ENCODE measurements at regions not wholly inside any gene's neighbourhood (a gene's known extent, or its start where the extent isn't known, plus 50 kb on each side); places are given as distances from the start of the nearest gene placed in this dataset.

DNA sequence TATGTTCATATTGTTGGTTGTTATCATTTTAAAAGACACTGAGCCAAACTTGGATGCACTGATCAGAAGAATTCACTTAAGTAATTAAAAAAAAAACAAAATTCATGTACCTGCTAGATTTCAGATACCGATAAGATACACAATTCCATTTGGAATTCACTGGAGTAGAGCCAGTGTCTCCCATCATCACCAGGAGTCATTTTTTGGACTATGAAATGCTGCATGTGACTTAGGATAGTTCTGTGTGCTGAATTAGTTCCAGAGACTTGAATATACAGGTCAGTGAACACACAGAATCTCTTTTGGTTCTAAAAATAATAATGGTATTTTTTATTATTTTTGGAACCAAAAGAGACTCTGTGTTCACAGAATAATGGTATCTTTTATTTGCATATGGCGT is 482.6 kb upstream of the PIK3R1 start:
- FAIRE-seq, result no peak
- TF ChIP-seq RNF2 (IDR thresholded peaks at IDR 0.05; ENCODE audit: borderline replicate concordance, low read depth) (no peak), FOSL2 (IDR thresholded peaks at IDR 0.05) (no peak), FOSL2 (CRISPR knock-in tag; IDR thresholded peaks at IDR 0.05) (no peak), HDAC2 (IDR thresholded peaks at IDR 0.05) (no peak), FOXS1 (CRISPR knock-in tag; IDR thresholded peaks at IDR 0.05) (no peak), EHMT2 (IDR thresholded peaks at IDR 0.05; ENCODE audit: low read depth) (no peak), CHD2 (IDR thresholded peaks at IDR 0.05; ENCODE audit: low read length, partially characterized antibody) (no peak), RARB (CRISPR knock-in tag; IDR thresholded peaks at IDR 0.05) (no peak), ESRRA (IDR thresholded peaks at IDR 0.05; ENCODE audit: borderline replicate concordance, low read length) (no peak), EP300 (IDR thresholded peaks at IDR 0.05) (no peak), POLR2AphosphoS2 (conservative IDR thresholded peaks at IDR 0.05; ENCODE audit: low read length) (no peak), CEBPB (IDR thresholded peaks at IDR 0.05) (no peak), KDM5A (IDR thresholded peaks at IDR 0.05) (no peak), CBX8 (IDR thresholded peaks at IDR 0.05) (no peak)
- TF ChIP-seq, protein P1, sequence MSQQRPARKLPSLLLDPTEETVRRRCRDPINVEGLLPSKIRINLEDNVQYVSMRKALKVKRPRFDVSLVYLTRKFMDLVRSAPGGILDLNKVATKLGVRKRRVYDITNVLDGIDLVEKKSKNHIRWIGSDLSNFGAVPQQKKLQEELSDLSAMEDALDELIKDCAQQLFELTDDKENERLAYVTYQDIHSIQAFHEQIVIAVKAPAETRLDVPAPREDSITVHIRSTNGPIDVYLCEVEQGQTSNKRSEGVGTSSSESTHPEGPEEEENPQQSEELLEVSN (IDR thresholded peaks at IDR 0.05; ENCODE audit: borderline replicate concordance, low read depth), result no peak
- TF ChIP-seq, protein P2, sequence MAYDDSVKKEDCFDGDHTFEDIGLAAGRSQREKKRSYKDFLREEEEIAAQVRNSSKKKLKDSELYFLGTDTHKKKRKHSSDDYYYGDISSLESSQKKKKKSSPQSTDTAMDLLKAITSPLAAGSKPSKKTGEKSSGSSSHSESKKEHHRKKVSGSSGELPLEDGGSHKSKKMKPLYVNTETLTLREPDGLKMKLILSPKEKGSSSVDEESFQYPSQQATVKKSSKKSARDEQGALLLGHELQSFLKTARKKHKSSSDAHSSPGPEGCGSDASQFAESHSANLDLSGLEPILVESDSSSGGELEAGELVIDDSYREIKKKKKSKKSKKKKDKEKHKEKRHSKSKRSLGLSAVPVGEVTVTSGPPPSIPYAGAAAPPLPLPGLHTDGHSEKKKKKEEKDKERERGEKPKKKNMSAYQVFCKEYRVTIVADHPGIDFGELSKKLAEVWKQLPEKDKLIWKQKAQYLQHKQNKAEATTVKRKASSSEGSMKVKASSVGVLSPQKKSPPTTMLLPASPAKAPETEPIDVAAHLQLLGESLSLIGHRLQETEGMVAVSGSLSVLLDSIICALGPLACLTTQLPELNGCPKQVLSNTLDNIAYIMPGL (CRISPR knock-in tag; IDR thresholded peaks at IDR 0.05; ENCODE audit: borderline replicate concordance), result no peak
- TF ChIP-seq, protein P3, sequence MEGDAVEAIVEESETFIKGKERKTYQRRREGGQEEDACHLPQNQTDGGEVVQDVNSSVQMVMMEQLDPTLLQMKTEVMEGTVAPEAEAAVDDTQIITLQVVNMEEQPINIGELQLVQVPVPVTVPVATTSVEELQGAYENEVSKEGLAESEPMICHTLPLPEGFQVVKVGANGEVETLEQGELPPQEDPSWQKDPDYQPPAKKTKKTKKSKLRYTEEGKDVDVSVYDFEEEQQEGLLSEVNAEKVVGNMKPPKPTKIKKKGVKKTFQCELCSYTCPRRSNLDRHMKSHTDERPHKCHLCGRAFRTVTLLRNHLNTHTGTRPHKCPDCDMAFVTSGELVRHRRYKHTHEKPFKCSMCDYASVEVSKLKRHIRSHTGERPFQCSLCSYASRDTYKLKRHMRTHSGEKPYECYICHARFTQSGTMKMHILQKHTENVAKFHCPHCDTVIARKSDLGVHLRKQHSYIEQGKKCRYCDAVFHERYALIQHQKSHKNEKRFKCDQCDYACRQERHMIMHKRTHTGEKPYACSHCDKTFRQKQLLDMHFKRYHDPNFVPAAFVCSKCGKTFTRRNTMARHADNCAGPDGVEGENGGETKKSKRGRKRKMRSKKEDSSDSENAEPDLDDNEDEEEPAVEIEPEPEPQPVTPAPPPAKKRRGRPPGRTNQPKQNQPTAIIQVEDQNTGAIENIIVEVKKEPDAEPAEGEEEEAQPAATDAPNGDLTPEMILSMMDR (IDR thresholded peaks at IDR 0.05), result no peak
- no peak overlapping the region for H3K27ac ChIP-seq
- ChIA-PET CTCF (no interaction called here), POLR2A (no interaction called here)
- H3K9me3 ChIP-seq, result no peaks in the 10 kb centered on the region
- H3K4me2 ChIP-seq, result no peak overlapping the region
- no peak for DNase-seq (ENCODE audit: low read depth in 1 of 2, low spot score in 1 of 2)
- no peak overlapping the region for H3K4me3 ChIP-seq
- no peaks in the 10 kb centered on the region for H3K4me1 ChIP-seq
- WGBS (ENCODE audit: missing lambda C conversion rate), result 20% methylated on average over 2 of the region's 2 CpGs
- ATAC-seq, result no peak

DNA sequence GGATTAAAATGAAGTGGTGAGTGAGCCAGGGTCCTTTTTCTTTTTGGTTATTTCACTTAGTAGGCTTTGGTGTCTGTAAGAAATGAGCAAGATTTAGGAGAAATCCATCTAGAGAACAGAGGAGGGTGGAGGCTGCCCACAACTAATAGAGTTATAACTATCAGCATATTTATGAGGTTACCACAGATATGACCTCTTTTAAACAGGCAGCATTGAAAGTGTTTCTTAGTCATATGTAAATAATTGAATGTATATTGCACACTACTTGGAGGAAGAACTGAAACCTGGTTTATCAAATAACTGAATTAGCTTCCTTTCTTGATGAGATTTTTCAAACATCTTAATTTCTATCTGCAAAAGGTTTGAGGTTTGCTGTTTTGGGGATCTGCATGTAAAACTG is 483.1 kb upstream of the PIK3R1 start:
- no peak overlapping the region for H3K4me3 ChIP-seq
- FAIRE-seq, result no peak
- H3K9me3 ChIP-seq, result no peaks in the 10 kb centered on the region
- no peak overlapping the region for H3K27ac ChIP-seq
- POLR2A ChIA-PET, result no interaction called here
- H3K4me2 ChIP-seq, result no peak overlapping the region
- CTCF ChIA-PET, result no interaction called here
- ATAC-seq, result no peak
- no peaks in the 10 kb centered on the region for H3K4me1 ChIP-seq
- no peak for DNase-seq (ENCODE audit: low read depth in 1 of 2, low spot score in 1 of 2)
- TF ChIP-seq RNF2 (IDR thresholded peaks at IDR 0.05; ENCODE audit: borderline replicate concordance, low read depth), result no peak
- TF ChIP-seq, protein P4, sequence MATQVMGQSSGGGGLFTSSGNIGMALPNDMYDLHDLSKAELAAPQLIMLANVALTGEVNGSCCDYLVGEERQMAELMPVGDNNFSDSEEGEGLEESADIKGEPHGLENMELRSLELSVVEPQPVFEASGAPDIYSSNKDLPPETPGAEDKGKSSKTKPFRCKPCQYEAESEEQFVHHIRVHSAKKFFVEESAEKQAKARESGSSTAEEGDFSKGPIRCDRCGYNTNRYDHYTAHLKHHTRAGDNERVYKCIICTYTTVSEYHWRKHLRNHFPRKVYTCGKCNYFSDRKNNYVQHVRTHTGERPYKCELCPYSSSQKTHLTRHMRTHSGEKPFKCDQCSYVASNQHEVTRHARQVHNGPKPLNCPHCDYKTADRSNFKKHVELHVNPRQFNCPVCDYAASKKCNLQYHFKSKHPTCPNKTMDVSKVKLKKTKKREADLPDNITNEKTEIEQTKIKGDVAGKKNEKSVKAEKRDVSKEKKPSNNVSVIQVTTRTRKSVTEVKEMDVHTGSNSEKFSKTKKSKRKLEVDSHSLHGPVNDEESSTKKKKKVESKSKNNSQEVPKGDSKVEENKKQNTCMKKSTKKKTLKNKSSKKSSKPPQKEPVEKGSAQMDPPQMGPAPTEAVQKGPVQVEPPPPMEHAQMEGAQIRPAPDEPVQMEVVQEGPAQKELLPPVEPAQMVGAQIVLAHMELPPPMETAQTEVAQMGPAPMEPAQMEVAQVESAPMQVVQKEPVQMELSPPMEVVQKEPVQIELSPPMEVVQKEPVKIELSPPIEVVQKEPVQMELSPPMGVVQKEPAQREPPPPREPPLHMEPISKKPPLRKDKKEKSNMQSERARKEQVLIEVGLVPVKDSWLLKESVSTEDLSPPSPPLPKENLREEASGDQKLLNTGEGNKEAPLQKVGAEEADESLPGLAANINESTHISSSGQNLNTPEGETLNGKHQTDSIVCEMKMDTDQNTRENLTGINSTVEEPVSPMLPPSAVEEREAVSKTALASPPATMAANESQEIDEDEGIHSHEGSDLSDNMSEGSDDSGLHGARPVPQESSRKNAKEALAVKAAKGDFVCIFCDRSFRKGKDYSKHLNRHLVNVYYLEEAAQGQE (IDR thresholded peaks at IDR 0.05), result no peak
- TF ChIP-seq ZSCAN20 (CRISPR knock-in tag; IDR thresholded peaks at IDR 0.05), result no peak
- no peak for TF ChIP-seq EHF (CRISPR knock-in tag; IDR thresholded peaks at IDR 0.05)
- TF ChIP-seq ESRRA (IDR thresholded peaks at IDR 0.05; ENCODE audit: borderline replicate concordance, low read length), result no peak
- TF ChIP-seq, protein P5, sequence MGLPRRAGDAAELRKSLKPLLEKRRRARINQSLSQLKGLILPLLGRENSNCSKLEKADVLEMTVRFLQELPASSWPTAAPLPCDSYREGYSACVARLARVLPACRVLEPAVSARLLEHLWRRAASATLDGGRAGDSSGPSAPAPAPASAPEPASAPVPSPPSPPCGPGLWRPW (IDR thresholded peaks at IDR 0.05), result no peak
- TF ChIP-seq, protein P6, sequence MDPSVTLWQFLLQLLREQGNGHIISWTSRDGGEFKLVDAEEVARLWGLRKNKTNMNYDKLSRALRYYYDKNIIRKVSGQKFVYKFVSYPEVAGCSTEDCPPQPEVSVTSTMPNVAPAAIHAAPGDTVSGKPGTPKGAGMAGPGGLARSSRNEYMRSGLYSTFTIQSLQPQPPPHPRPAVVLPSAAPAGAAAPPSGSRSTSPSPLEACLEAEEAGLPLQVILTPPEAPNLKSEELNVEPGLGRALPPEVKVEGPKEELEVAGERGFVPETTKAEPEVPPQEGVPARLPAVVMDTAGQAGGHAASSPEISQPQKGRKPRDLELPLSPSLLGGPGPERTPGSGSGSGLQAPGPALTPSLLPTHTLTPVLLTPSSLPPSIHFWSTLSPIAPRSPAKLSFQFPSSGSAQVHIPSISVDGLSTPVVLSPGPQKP (IDR thresholded peaks at IDR 0.05; ENCODE audit: low read depth, low read length), result no peak
- TF ChIP-seq CEBPB (IDR thresholded peaks at IDR 0.05), result no peak
- no peak for TF ChIP-seq ZC3H11A (IDR thresholded peaks at IDR 0.05)
- TF ChIP-seq CBX2 (IDR thresholded peaks at IDR 0.05; ENCODE audit: borderline replicate concordance, low read depth), result no peak
- TF ChIP-seq, protein P2 (CRISPR knock-in tag; IDR thresholded peaks at IDR 0.05; ENCODE audit: borderline replicate concordance), result no peak
- TF ChIP-seq TP53 (CRISPR knock-in tag; IDR thresholded peaks at IDR 0.05), result no peak
- TF ChIP-seq ZNF302 (CRISPR knock-in tag; IDR thresholded peaks at IDR 0.05), result no peak
- no peak for TF ChIP-seq HOXB13 (CRISPR knock-in tag; IDR thresholded peaks at IDR 0.05; ENCODE audit: low read depth)
- TF ChIP-seq, protein P7, sequence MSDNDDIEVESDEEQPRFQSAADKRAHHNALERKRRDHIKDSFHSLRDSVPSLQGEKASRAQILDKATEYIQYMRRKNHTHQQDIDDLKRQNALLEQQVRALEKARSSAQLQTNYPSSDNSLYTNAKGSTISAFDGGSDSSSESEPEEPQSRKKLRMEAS (IDR thresholded peaks at IDR 0.05), result no peak
